DOHH2 (cell line): ENCODE measurements at regions not wholly inside any gene's neighbourhood (a gene's known extent, or its start where the extent isn't known, plus 50 kb on each side); places are given as distances from the start of the nearest gene placed in this dataset.

ENCODE experiments used
- H3F3A ChIP-seq: fragments of 200-600 bp; sonication (generic), shearing (Covaris generic); 2 replicates; pipeline ENCODE4 v1.6.0; 2016; ENCODE audit warnings: antibody characterized with exemption, mild to moderate bottlenecking; ENCODE audit not compliant: control insufficient read depth, insufficient read depth
- H3K27ac ChIP-seq: fragments of 200-600 bp; sonication (generic); 2 replicates; pipeline ENCODE4 v1.5.1; 2014; ENCODE audit warnings: low read depth, mild to moderate bottlenecking, low read length, moderate library complexity
- H3K27me3 ChIP-seq: fragments of 200-600 bp; sonication (generic); 2 replicates; pipeline ENCODE4 v1.6.1; 2014; ENCODE audit warnings: mild to moderate bottlenecking, low read length, mixed read lengths; ENCODE audit not compliant: control insufficient read depth
- H3K36me3 ChIP-seq: fragments of 200-600 bp; sonication (generic); 2 replicates; pipeline ENCODE4 v1.6.1; 2014; ENCODE audit warnings: mild to moderate bottlenecking, low read length, moderate library complexity, mixed read lengths; ENCODE audit not compliant: control insufficient read depth
- H3K4me1 ChIP-seq: fragments of 200-600 bp; sonication (generic); 2 replicates; pipeline ENCODE4 v1.6.1; 2014; ENCODE audit warnings: mild to moderate bottlenecking, low read length, mixed read lengths; ENCODE audit not compliant: control insufficient read depth
- H3K4me2 ChIP-seq: fragments of 200-600 bp; sonication (generic); 2 replicates; pipeline ENCODE4 v1.6.0; 2014; ENCODE audit warnings: mild to moderate bottlenecking, low read length, moderate library complexity
- H3K4me3 ChIP-seq: fragments of 200-600 bp; sonication (generic); 2 replicates; pipeline ENCODE4 v1.5.1; 2014; ENCODE audit warnings: mild to moderate bottlenecking, low read length, mixed read lengths
- H3K79me2 ChIP-seq: fragments of 200-600 bp; sonication (generic); 2 replicates; pipeline ENCODE4 v1.6.1; 2014; ENCODE audit warnings: mild to moderate bottlenecking, low read length, mixed read lengths; ENCODE audit not compliant: control insufficient read depth
- H3K9me2 ChIP-seq: fragments of 200-600 bp; sonication (generic); replicated peaks from 2 replicates; pipeline ENCODE4 v1.6.1; 2014; ENCODE audit warnings: mild to moderate bottlenecking, low read length, mixed read lengths; ENCODE audit not compliant: control insufficient read depth
- H3K9me3 ChIP-seq: fragments of 200-600 bp; sonication (generic); 2 replicates; pipeline ENCODE4 v1.6.1; 2014; ENCODE audit warnings: antibody characterized with exemption, low read length, mixed read lengths; ENCODE audit not compliant: control insufficient read depth, insufficient read depth
- H4K20me1 ChIP-seq: fragments of 200-600 bp; sonication (generic); 2 replicates; pipeline ENCODE4 v1.6.0; 2014; ENCODE audit warnings: low read depth, mild to moderate bottlenecking, antibody characterized with exemption, low read length, moderate library complexity; ENCODE audit not compliant: control insufficient read depth, insufficient read depth
- CTCF ChIP-seq: fragments of 200-600 bp; sonication (generic); IDR thresholded peaks from one replicate; pipeline ENCODE4 v1.5.1; 2014; ENCODE audit warnings: antibody characterized with exemption, mild to moderate bottlenecking, low read depth, low read length; ENCODE audit not compliant: poor library complexity, severe bottlenecking
- EZH2phosphoT487 ChIP-seq: fragments of 200-600 bp; sonication (generic); IDR thresholded peaks from 2 replicates; pipeline ENCODE4 v1.6.1; 2017; ENCODE audit warnings: borderline replicate concordance, mild to moderate bottlenecking, antibody characterized with exemption, low read length, moderate library complexity, mixed read lengths

- Histone ChIP-seq H3K79me2 (no peaks in the 10 kb centered on the region), H3F3A (no peaks in the 10 kb centered on the region), H3K36me3 (no peaks in the 10 kb centered on the region), H3K27me3 (no peaks in the 10 kb centered on the region), H4K20me1 (no peaks in the 10 kb centered on the region), H3K27ac (no peak overlapping the region), H3K4me1 (no peaks in the 10 kb centered on the region), H3K9me2 (no peaks in the 10 kb centered on the region), H3K4me3 (no peak overlapping the region), H3K9me3 (no peaks in the 10 kb centered on the region), H3K4me2 (no peak overlapping the region)
- TF ChIP-seq CTCF, result no peak
- TF ChIP-seq EZH2phosphoT487, result no peak
Measured at GRCh38 chr20:24046888-24047287, 58.3 kb upstream of the GGTLC1 start.

DNA sequence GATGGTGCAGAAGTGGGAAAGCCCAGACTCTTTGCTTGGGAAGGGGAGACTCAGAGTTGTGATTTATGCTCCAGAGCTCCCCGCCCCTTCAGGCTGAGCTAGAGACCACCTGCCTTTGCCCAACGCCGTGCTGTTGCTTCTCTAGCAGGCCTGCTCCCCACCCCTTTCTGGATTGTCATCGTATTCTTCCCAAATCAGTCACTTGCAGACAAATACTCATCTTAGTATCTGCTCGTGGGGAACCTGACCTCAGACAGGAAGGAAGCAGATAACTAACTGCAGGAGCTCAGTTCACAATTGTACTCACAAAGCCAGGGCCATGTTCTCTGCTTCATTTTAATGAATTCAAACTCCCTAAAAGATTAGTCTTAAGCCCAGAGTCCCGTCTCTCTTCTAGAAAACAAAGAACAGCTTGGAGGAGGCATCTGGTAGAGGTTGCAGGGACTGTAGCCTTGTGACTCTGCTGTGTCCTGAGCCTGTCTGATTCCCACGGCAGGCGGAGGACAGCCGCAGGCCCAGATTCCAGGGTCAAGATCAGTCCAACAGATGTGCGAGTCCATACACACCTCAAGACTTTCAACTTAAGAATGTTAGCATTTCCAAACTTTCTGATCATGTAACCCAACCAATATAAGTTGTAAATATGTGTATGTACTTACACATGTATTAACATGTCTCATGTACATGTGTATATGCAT is 57.2 kb upstream of the GGTLC1 start:
- Histone ChIP-seq H3K27me3 (no peaks in the 10 kb centered on the region), H4K20me1 (no peaks in the 10 kb centered on the region), H3K4me3 (no peak overlapping the region), H3K4me1 (no peaks in the 10 kb centered on the region), H3K36me3 (no peaks in the 10 kb centered on the region), H3K9me2 (no peaks in the 10 kb centered on the region), H3F3A (no peaks in the 10 kb centered on the region), H3K79me2 (no peaks in the 10 kb centered on the region), H3K27ac (no peak overlapping the region), H3K4me2 (no peak overlapping the region), H3K9me3 (no peaks in the 10 kb centered on the region)
- TF ChIP-seq EZH2phosphoT487, result no peak
- no peak for TF ChIP-seq CTCF

- Histone ChIP-seq H3K9me3 (no peaks in the 10 kb centered on the region), H3K36me3 (no peaks in the 10 kb centered on the region), H3K27me3 (no peaks in the 10 kb centered on the region), H3K27ac (no peak overlapping the region), H3F3A (no peaks in the 10 kb centered on the region), H3K9me2 (no peaks in the 10 kb centered on the region), H4K20me1 (no peaks in the 10 kb centered on the region), H3K79me2 (no peaks in the 10 kb centered on the region), H3K4me3 (no peak overlapping the region), H3K4me2 (no peak overlapping the region), H3K4me1 (no peaks in the 10 kb centered on the region)
- no peak for TF ChIP-seq CTCF
- no peak for TF ChIP-seq EZH2phosphoT487
Measured at GRCh38 chr20:24043294-24043693, 54.7 kb upstream of the GGTLC1 start.
